GM10248 (cell line): ENCODE measurements at regions not wholly inside any gene's neighbourhood (a gene's known extent, or its start where the extent isn't known, plus 50 kb on each side); places are given as distances from the start of the nearest gene placed in this dataset.
"Not testable (repeated sequence)": the region's sequence is repeated elsewhere in the genome, so short reads cannot be mapped to it uniquely, and the experiment has no call there.

Experiments used
- CTCF ChIA-PET: fragments of 300-600 bp; sonication (Branson Sonifier 250); formaldehyde crosslinking; extraction: SDS; loops from one replicate; lab custom pipeline; 2021; ENCODE audit warnings: antibody characterized with exemption; lab: Yijun Ruan, JAX
- POLR2A ChIA-PET: fragments of 350-650 bp; sonication (Branson Sonifier 250); formaldehyde crosslinking; extraction: SDS; loops from one replicate; lab custom pipeline; 2020; ENCODE audit warnings: antibody characterized with exemption; lab: Yijun Ruan, JAX
- DNase-seq: peaks from one replicate; pipeline ENCODE4 v3.0.0; 2012; ENCODE audit errors: extremely low spot score
- TF ChIP-seq, protein P1 (sequence below): IDR thresholded peaks from 2 replicates; pipeline ENCODE4 v1.5.1; 2012; ENCODE audit warnings: mild to moderate bottlenecking, low read depth; ENCODE audit errors: extremely low read depth, missing control alignments, control extremely low read depth

- CTCF ChIA-PET = interaction anchor here (1.1 kb wide), 1 partner anchor 23 kb away, joined by 3 read pairs; no protein-coding TSS in a partner anchor
- TF ChIP-seq, protein P1, sequence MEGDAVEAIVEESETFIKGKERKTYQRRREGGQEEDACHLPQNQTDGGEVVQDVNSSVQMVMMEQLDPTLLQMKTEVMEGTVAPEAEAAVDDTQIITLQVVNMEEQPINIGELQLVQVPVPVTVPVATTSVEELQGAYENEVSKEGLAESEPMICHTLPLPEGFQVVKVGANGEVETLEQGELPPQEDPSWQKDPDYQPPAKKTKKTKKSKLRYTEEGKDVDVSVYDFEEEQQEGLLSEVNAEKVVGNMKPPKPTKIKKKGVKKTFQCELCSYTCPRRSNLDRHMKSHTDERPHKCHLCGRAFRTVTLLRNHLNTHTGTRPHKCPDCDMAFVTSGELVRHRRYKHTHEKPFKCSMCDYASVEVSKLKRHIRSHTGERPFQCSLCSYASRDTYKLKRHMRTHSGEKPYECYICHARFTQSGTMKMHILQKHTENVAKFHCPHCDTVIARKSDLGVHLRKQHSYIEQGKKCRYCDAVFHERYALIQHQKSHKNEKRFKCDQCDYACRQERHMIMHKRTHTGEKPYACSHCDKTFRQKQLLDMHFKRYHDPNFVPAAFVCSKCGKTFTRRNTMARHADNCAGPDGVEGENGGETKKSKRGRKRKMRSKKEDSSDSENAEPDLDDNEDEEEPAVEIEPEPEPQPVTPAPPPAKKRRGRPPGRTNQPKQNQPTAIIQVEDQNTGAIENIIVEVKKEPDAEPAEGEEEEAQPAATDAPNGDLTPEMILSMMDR = no peak
- POLR2A ChIA-PET = no interaction called here
- DNase-seq = no peak
These were observed 131.3 kb downstream of the LPIN1 start for GRCh38 chr2:11877764-11878163.

DNA sequence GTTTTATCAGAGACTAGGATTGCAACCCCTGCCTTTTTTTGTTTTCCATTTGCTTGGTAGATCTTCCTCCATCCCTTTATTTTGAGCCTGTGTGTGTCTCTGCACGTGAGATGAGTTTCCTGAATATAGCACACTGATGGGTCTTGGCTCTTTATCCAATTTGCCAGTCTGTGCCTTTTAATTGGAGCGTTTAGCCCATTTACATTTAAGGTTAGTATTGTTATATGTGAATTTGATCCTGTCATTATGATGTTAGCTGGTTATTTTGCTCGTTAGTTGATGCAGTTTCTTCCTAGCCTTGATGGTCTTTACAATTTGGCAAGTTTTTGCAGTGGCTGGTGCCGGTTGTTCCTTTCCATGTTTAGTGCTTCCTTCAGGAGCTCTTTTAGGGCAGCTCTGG, 138.8 kb downstream of the LPIN1 start:
- CTCF ChIA-PET, POLR2A ChIA-PET, DNase-seq: not testable (repeated sequence)

DNA sequence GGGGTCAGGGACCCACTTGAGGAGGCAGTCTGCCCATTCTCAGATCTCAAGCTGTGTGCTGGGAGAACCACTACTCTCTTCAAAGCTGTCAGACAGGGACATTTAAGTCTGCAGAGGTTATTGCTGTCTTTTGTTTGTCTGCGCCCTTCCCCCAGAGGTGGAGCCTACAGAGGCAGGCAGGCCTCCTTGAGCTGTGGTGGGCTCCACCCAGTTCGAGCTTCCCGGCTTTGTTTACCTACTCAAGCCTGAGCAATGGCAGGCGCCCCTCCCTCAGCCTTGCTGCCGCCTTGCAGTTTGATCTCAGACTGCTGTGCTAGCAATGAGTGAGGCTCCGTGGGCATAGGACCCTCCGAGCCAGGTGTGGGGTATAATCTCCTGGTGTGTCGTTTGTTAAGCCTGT, 140.5 kb downstream of the LPIN1 start:
- CTCF ChIA-PET, POLR2A ChIA-PET, DNase-seq: not testable (repeated sequence)

DNA sequence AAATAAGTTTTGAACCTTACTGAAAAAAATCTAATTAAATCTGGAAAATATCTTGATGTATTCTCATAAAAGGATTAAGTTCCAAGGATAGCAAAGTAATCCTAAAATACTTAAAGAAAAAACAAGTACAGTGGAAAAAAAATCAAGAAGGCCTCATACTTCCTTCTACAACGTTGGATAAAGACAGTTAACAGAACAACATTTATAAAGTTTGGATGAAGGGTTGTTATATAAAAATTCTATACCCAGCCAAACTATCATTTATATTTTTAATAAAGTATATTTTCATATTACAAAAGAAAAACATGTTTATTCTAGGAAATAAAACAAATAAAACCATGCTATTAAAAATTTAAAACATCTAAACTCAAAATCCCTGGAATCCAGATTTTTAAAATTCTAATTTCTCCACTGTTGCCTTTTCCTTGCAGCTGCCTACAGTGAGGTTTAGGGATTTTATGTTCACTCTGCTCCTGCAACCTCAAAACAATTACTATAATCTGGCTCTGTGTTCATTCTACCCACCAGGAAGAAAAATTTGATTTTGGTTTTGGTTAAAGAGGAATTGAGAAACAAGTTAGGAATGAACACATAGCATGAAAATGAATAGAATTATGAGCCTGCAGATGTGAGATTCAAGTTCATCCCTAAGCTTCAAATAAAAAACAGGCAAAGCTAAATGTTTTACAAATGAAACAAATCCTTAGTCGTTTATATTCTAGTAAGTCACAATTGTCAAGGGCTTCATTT, 142.8 kb downstream of the LPIN1 start:
- DNase-seq = no peak
- POLR2A ChIA-PET = no interaction called here
- CTCF ChIA-PET = interaction anchor here (2.7 kb wide), 1 partner anchor 16 kb away, joined by 10 read pairs; no protein-coding TSS in a partner anchor
- TF ChIP-seq, protein P1 = no peak

DNA sequence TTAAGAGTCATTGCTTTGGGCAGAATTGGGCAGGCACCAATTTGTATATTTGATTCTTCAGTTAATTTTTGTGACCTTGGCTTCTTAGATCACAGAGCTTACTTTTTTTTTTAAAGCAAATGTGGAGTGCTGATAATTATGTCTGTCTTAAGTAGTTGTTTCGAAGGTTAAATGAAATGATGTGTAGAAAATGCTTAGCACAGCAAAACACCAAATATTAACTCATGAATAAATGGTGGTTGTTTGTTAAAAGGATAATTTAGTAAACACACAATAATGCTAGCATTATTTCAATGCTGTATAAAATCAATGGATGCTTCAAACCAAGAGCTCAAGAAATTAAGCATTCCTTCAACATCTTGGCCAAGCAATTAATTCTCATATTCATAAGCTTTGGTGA, 143.4 kb downstream of the LPIN1 start:
- DNase-seq = no peak
- POLR2A ChIA-PET = no interaction called here
- CTCF ChIA-PET = interaction anchor here (2.7 kb wide), 1 partner anchor 15 kb away, joined by 10 read pairs; no protein-coding TSS in a partner anchor
- TF ChIP-seq, protein P1 = no peak

GRCh38 chr2:11891028-11891427, 144.6 kb downstream of the LPIN1 start:
- POLR2A ChIA-PET = no interaction called here
- TF ChIP-seq, protein P1 = no peak
- DNase-seq = no peak
- CTCF ChIA-PET = interaction anchor here (1.5 to 2.7 kb wide), 3 partner anchors 12 to 33 kb away, joined by 3 to 10 read pairs (median 7); no protein-coding TSS in a partner anchor

GRCh38 chr2:11891671-11892440, 145.4 kb downstream of the LPIN1 start:
- DNase-seq = no peak
- CTCF ChIA-PET = interaction anchor here (1.5 to 2.7 kb wide), 3 partner anchors 11 to 32 kb away, joined by 3 to 10 read pairs (median 7); no protein-coding TSS in a partner anchor
- POLR2A ChIA-PET = no interaction called here
- TF ChIP-seq, protein P1 = no peak
